HUES48 (cell line): ENCODE measurements at regions not wholly inside any gene's neighbourhood (a gene's known extent, or its start where the extent isn't known, plus 50 kb on each side); places are given as distances from the start of the nearest gene placed in this dataset.
"Not testable (repeated sequence)": the region's sequence is repeated elsewhere in the genome, so short reads cannot be mapped to it uniquely, and the experiment has no call there.

ENCODE experiments used
- H3K27ac ChIP-seq: one replicate; pipeline ENCODE4 v1.7.0; 2013; ENCODE audit warnings: low read depth, low read length, inconsistent platforms
- H3K27me3 ChIP-seq: 2 replicates; pipeline ENCODE4 v1.6.1; 2013; ENCODE audit warnings: mild to moderate bottlenecking, low read length; ENCODE audit not compliant: control insufficient read depth, insufficient read depth
- H3K36me3 ChIP-seq: 2 replicates; pipeline ENCODE4 v1.6.1; 2013; ENCODE audit warnings: low read length; ENCODE audit not compliant: control insufficient read depth, insufficient read depth
- H3K4me1 ChIP-seq: 2 replicates; pipeline ENCODE4 v1.6.1; 2013; ENCODE audit warnings: mild to moderate bottlenecking, low read length; ENCODE audit not compliant: control insufficient read depth, insufficient read depth
- H3K4me3 ChIP-seq: 2 replicates; pipeline ENCODE4 v1.5.1; 2013; ENCODE audit warnings: mild to moderate bottlenecking, low read depth, low read length
- H3K9ac ChIP-seq: 2 replicates; pipeline ENCODE4 v1.6.1; 2013; ENCODE audit warnings: mild to moderate bottlenecking, low read depth, low read length, moderate library complexity
- H3K9me3 ChIP-seq: 2 replicates; pipeline ENCODE4 v1.6.1; 2013; ENCODE audit warnings: low read length; ENCODE audit not compliant: control insufficient read depth, insufficient read depth

DNA sequence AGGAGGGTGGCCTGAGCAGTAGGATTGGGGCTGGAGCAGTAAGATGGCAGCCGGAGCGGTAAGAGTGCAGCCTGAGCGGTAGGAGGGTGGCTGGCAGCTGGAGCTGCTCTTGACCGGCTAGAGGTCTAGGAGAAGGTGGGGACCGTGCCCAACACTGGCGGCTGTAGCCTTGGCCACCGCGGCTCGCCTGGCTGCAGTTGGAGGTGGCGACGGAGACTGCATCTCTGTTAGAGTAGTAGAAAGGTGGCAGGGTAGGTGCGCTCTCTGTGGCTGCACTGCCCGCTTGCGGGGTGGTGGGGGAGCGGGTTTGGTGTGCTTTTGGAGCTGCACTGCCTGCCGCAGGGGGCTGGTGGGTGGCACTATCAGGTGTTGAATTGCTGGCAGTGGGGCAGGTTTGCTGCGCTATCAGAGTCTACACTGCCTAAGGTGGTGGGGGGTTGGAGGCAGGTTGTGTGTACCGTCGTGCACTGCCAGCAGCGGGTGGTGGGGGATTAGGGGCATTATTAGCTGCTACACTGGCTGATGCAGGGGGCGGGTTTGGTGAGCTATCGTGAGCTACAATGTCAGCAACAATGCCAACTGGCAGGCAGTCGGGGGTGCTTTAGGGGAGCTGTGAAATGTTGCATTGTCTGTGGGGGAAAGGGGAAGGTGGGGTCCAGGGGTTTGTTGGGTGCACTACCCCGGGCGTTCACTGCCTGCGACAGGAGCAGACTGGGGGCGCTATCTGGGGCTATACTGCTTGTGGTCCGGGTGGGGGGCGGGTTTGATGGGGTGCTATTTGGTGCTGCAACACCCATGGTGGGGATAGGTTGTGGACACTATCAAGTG lies 4461.3 kb upstream of the OR11H1 start:
- Histone ChIP-seq H3K27ac (no peak overlapping the region), H3K4me3 (peak overlapping the region; percentile 32; the same call in 1 of the 2 replicates), H3K36me3 (no peaks in the 10 kb centered on the region), H3K9ac (no peak overlapping the region), H3K27me3 (no peaks in the 10 kb centered on the region), H3K9me3 (peaks cover 58% of the 10 kb centered on the region), H3K4me1 (no peaks in the 10 kb centered on the region)

DNA sequence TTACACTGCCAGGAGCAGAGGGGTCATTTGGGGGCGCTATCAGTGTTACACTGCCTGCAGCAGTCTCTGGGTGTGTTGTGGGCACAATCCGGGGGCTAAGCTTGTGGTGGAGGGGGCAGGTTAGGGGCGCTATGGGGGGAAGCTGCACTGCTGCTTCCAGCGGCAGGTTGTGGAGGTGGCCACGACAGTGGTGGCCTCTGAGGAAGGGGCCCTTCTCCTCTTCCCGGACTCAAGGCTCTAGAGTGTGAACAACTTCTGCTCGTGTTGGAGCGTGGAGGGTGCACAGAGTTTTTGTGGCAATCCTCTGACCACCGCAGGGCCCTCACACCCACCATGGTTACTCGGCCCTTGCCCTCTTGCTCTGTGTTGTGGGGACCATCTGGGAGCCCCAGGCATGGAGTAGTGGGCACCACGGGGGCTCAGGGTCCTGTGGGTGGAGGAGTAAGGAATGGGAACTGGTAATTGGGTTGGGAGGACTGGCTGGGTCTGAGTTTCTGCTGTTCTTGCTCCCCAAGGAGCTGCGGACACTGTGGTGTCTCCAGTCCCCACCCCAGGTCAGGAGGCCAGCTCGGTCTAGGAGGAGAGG lies 4460.6 kb upstream of the OR11H1 start:
- not testable (repeated sequence) for H3K9ac ChIP-seq, H3K27me3 ChIP-seq, H3K4me1 ChIP-seq, H3K36me3 ChIP-seq, H3K27ac ChIP-seq
- H3K9me3 ChIP-seq: peaks cover 56% of the 10 kb centered on the region
- peak overlapping the region; percentile 32; the same call in 1 of the 2 replicates for H3K4me3 ChIP-seq

DNA sequence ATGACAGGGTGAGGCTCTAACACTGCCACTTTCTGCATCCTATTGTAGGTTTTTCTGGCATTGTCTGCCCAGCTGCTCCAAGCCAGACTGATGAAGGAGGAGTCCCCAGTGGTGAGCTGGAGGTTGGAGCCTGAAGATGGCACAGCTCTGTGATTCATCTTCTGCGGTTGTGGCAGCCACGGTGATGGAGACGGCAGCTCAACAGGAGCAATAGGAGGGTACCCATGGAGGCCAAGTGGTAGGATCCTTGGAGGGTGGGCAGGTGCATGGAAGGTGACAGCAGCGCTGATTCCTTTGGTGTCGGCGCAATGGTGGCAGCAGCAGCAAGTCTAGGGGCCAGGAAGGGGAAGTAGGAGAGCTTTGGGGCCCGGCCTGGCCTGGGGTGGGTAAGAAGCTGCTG lies 4460.1 kb upstream of the OR11H1 start:
- H3K9ac ChIP-seq, H3K4me1 ChIP-seq, H3K36me3 ChIP-seq, H3K27me3 ChIP-seq, H3K4me3 ChIP-seq, H3K27ac ChIP-seq: not testable (repeated sequence)
- H3K9me3 ChIP-seq: peaks cover 52% of the 10 kb centered on the region

DNA sequence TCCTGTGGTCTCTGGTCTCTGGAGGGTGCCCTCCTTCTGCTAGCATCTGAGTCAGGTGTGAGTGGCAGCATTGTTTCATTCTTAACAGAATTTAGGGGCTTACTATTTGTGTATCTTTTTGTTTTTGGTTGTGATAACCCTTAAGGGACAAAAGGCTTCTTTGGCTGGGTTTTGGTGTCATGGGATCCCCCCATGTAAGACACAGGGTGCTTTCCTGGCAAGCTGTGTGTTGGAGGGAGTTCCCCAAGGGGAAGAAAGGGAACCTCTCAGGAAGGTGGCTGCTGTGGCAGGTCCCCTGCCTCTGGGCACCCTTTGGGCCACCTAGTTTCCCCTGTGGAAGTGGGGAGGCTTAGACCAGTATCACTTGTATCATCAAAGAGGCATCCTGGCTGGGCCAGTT lies 4459.6 kb upstream of the OR11H1 start:
- not testable (repeated sequence) for H3K9ac ChIP-seq, H3K36me3 ChIP-seq, H3K4me1 ChIP-seq, H3K27ac ChIP-seq, H3K27me3 ChIP-seq, H3K4me3 ChIP-seq
- peaks cover 47% of the 10 kb centered on the region for H3K9me3 ChIP-seq
